A549 (cell line): ENCODE measurements at regions not wholly inside any gene's neighbourhood (a gene's known extent, or its start where the extent isn't known, plus 50 kb on each side); places are given as distances from the start of the nearest gene placed in this dataset.

Experiments
- NR3C1 ChIP-seq: fragments of >200 bp; sonication (Bioruptor Twin); formaldehyde crosslinking; IDR thresholded peaks from 3 replicates; pipeline ENCODE4 v1.6.1; 2017
- ZFP36 ChIP-seq: fragments of 450-650 bp; IDR thresholded peaks from 2 replicates; pipeline ENCODE4 v1.6.1; 2014; ENCODE audit warnings: borderline replicate concordance; ENCODE audit not compliant: partially characterized antibody
- TF ChIP-seq, protein P1 (sequence below): fragments of 250-450 bp; sonication (Bioruptor Pico); IDR thresholded peaks from 2 replicates; pipeline ENCODE4 v1.5.0; 2021; ENCODE audit warnings: mild to moderate bottlenecking, moderate library complexity, borderline replicate concordance
- TF ChIP-seq, protein P2 (sequence below): fragments of 200-600 bp; sonication (generic); IDR thresholded peaks from 2 replicates; pipeline ENCODE4 v1.6.1; 2016; ENCODE audit warnings: antibody characterized with exemption, mild to moderate bottlenecking, moderate library complexity
- TF ChIP-seq, protein P3 (sequence below): fragments of >200 bp; sonication (Bioruptor Twin); formaldehyde crosslinking; IDR thresholded peaks from 3 replicates; pipeline ENCODE4 v1.5.1; 2016

DNA sequence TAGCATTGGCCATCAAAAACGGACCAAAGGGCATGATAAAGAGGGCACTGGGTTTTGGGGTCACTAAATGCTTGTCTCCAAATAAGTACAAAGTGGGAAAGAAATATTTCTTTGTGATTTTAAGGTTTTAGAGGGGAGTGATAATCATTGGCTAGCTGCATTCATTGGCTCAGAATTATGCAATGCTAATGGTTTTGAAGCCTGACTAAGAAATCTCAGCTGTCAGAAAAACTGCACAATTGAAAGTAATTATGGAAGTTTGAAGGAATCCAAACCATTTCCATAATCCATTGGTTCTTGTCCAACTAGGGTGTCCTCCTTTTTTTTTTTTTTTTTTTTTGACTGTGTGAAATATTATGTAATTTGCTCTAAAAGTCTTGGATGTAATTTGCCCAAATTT is 88.2 kb upstream of the ARGLU1 start:
- TF ChIP-seq NR3C1 (no peak), ZFP36 (no peak)
- TF ChIP-seq, protein P1, sequence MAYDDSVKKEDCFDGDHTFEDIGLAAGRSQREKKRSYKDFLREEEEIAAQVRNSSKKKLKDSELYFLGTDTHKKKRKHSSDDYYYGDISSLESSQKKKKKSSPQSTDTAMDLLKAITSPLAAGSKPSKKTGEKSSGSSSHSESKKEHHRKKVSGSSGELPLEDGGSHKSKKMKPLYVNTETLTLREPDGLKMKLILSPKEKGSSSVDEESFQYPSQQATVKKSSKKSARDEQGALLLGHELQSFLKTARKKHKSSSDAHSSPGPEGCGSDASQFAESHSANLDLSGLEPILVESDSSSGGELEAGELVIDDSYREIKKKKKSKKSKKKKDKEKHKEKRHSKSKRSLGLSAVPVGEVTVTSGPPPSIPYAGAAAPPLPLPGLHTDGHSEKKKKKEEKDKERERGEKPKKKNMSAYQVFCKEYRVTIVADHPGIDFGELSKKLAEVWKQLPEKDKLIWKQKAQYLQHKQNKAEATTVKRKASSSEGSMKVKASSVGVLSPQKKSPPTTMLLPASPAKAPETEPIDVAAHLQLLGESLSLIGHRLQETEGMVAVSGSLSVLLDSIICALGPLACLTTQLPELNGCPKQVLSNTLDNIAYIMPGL (CRISPR knock-in tag) = no peak
- TF ChIP-seq, protein P2, sequence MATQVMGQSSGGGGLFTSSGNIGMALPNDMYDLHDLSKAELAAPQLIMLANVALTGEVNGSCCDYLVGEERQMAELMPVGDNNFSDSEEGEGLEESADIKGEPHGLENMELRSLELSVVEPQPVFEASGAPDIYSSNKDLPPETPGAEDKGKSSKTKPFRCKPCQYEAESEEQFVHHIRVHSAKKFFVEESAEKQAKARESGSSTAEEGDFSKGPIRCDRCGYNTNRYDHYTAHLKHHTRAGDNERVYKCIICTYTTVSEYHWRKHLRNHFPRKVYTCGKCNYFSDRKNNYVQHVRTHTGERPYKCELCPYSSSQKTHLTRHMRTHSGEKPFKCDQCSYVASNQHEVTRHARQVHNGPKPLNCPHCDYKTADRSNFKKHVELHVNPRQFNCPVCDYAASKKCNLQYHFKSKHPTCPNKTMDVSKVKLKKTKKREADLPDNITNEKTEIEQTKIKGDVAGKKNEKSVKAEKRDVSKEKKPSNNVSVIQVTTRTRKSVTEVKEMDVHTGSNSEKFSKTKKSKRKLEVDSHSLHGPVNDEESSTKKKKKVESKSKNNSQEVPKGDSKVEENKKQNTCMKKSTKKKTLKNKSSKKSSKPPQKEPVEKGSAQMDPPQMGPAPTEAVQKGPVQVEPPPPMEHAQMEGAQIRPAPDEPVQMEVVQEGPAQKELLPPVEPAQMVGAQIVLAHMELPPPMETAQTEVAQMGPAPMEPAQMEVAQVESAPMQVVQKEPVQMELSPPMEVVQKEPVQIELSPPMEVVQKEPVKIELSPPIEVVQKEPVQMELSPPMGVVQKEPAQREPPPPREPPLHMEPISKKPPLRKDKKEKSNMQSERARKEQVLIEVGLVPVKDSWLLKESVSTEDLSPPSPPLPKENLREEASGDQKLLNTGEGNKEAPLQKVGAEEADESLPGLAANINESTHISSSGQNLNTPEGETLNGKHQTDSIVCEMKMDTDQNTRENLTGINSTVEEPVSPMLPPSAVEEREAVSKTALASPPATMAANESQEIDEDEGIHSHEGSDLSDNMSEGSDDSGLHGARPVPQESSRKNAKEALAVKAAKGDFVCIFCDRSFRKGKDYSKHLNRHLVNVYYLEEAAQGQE = no peak
- TF ChIP-seq, protein P3, sequence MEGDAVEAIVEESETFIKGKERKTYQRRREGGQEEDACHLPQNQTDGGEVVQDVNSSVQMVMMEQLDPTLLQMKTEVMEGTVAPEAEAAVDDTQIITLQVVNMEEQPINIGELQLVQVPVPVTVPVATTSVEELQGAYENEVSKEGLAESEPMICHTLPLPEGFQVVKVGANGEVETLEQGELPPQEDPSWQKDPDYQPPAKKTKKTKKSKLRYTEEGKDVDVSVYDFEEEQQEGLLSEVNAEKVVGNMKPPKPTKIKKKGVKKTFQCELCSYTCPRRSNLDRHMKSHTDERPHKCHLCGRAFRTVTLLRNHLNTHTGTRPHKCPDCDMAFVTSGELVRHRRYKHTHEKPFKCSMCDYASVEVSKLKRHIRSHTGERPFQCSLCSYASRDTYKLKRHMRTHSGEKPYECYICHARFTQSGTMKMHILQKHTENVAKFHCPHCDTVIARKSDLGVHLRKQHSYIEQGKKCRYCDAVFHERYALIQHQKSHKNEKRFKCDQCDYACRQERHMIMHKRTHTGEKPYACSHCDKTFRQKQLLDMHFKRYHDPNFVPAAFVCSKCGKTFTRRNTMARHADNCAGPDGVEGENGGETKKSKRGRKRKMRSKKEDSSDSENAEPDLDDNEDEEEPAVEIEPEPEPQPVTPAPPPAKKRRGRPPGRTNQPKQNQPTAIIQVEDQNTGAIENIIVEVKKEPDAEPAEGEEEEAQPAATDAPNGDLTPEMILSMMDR = no peak
